BLaER1 treated with 17β-estradiol and CSF1 and Interleukin-3, amounts not matched to agents 10 nM and 100 nM (cell line): ENCODE measurements at regions not wholly inside any gene's neighbourhood (a gene's known extent, or its start where the extent isn't known, plus 50 kb on each side); places are given as distances from the start of the nearest gene placed in this dataset.
A peak's percentile ranks its signal among the peaks of the same experiment; 100 is the strongest.
"Not testable (repeated sequence)": the region's sequence is repeated elsewhere in the genome, so short reads cannot be mapped to it uniquely, and the experiment has no call there.

Experiments
- H3K27ac ChIP-seq, 11 experiments: shearing (Covaris generic); formaldehyde crosslinking; 2 replicates each; pipeline ENCODE4 v1.8.1; 2022
- H3K27me3 ChIP-seq, 11 experiments: shearing (Covaris generic); formaldehyde crosslinking; 2 replicates each; pipeline ENCODE4 v1.8.1; 2022
- H3K36me3 ChIP-seq, 11 experiments: shearing (Covaris generic); formaldehyde crosslinking; 2 replicates each; pipeline ENCODE4 v1.8.1; 2022
- H3K4me1 ChIP-seq, 10 experiments: shearing (Covaris generic); formaldehyde crosslinking; 2 replicates each; pipeline ENCODE4 v1.8.1; 2022
- H3K4me2 ChIP-seq, 11 experiments: shearing (Covaris generic); formaldehyde crosslinking; 2 replicates each; pipeline ENCODE4 v1.8.1; 2022
- H3K4me3 ChIP-seq, 10 experiments: shearing (Covaris generic); formaldehyde crosslinking; 2 replicates each; pipeline ENCODE4 v1.8.1; 2022
- H3K9ac ChIP-seq, 11 experiments: shearing (Covaris generic); formaldehyde crosslinking; 2 replicates each; pipeline ENCODE4 v1.8.1; 2022
- H3K9me3 ChIP-seq, 11 experiments: shearing (Covaris generic); formaldehyde crosslinking; replicated peaks in 1 of 11; 2 replicates each; pipeline ENCODE4 v1.8.1; 2022
- H4K20me1 ChIP-seq, 11 experiments: shearing (Covaris generic); formaldehyde crosslinking; 2 replicates each; pipeline ENCODE4 v1.8.1; 2022
- Cebpa-rat ChIP-seq, 11 experiments: shearing (Covaris generic); IDR thresholded peaks; 2 replicates each; pipeline ENCODE4 v1.8.1; 2022

GRCh38 chr16:88270171-88270790 lies 112.5 kb upstream of the ZNF469 start:
- H3K4me3 ChIP-seq, H3K27ac ChIP-seq, H3K36me3 ChIP-seq, H3K9ac ChIP-seq, H3K9me3 ChIP-seq, H4K20me1 ChIP-seq, H3K27me3 ChIP-seq: not testable (repeated sequence)
- H3K4me1 ChIP-seq: peaks cover 13 to 37% (median 27%) of the 10 kb centered on the region in 10 experiments
- peak overlapping the region in 9 of 11 experiments; percentile 31 to 69 (median 62); a peak in 18 of 22 replicates for H3K4me2 ChIP-seq

GRCh38 chr16:88271296-88271695 lies 111.5 kb upstream of the ZNF469 start:
- H3K4me3 ChIP-seq, H3K9me3 ChIP-seq, H3K27ac ChIP-seq, H3K9ac ChIP-seq, H4K20me1 ChIP-seq, H3K27me3 ChIP-seq, H3K4me2 ChIP-seq, H3K36me3 ChIP-seq: not testable (repeated sequence)
- H3K4me1 ChIP-seq: peaks cover 10 to 42% (median 36%) of the 10 kb centered on the region in 10 experiments; a peak in 18 of 20 replicates

- H3K4me1 ChIP-seq: peaks cover 10 to 44% (median 36%) of the 10 kb centered on the region in 10 experiments; a peak in 18 of 20 replicates
- not testable (repeated sequence) for H3K9ac ChIP-seq, H4K20me1 ChIP-seq, H3K4me2 ChIP-seq, H3K27me3 ChIP-seq, H3K9me3 ChIP-seq, H3K36me3 ChIP-seq, H3K4me3 ChIP-seq, H3K27ac ChIP-seq
Observed at GRCh38 chr16:88271776-88272175, 111.0 kb upstream of the ZNF469 start.

- H3K4me1 ChIP-seq: peaks cover 10 to 44% (median 36%) of the 10 kb centered on the region in 10 experiments; a peak in 18 of 20 replicates
- H4K20me1 ChIP-seq, H3K4me3 ChIP-seq: not testable (repeated sequence)
Observed at GRCh38 chr16:88272437-88272836, 110.3 kb upstream of the ZNF469 start.

GRCh38 chr16:88274126-88274750 lies 108.5 kb upstream of the ZNF469 start:
- Histone ChIP-seq H3K9me3 (peaks cover 8 to 19% (median 17%) of the 10 kb centered on the region in 11 experiments), H3K4me1 (peaks cover 10 to 37% (median 30%) of the 10 kb centered on the region in 10 experiments; a peak in 18 of 20 replicates), H3K4me2 (peak overlapping the region in 8 of 11 experiments; percentile 33 to 55 (median 44); a peak in 13 of 22 replicates)
- not testable (repeated sequence) for H3K27me3 ChIP-seq, H3K36me3 ChIP-seq, H3K27ac ChIP-seq, H3K9ac ChIP-seq, H3K4me3 ChIP-seq, H4K20me1 ChIP-seq

More at GRCh38 chr16:88272437-88272836, 110.3 kb upstream of the ZNF469 start:
- not testable (repeated sequence) for H3K27me3 ChIP-seq, H3K4me2 ChIP-seq, H3K36me3 ChIP-seq, H3K27ac ChIP-seq, H3K9ac ChIP-seq, H3K9me3 ChIP-seq

GRCh38 chr16:88274847-88275246 lies 107.9 kb upstream of the ZNF469 start:
- no peak overlapping the region for H3K4me3 ChIP-seq
- no peak for TF ChIP-seq Cebpa-rat (IDR thresholded peaks at IDR 0.05)
- H4K20me1 ChIP-seq: no peaks in the 10 kb centered on the region
- no peak overlapping the region for H3K9ac ChIP-seq
- H3K27ac ChIP-seq: no peak overlapping the region; a peak in 1 of 22 replicates
- H3K4me1 ChIP-seq: peaks cover 10 to 37% (median 30%) of the 10 kb centered on the region in 10 experiments; a peak in 18 of 20 replicates
- H3K27me3 ChIP-seq: no peaks in the 10 kb centered on the region
- peaks cover 14 to 25% (median 23%) of the 10 kb centered on the region in 11 experiments for H3K9me3 ChIP-seq
- H3K4me2 ChIP-seq: peak overlapping the region in 10 of 11 experiments; percentile 21 to 55 (median 42); a peak in 16 of 22 replicates
- no peaks in the 10 kb centered on the region for H3K36me3 ChIP-seq

- peaks cover 10 to 30% (median 24%) of the 10 kb centered on the region in 10 experiments; a peak in 18 of 20 replicates for H3K4me1 ChIP-seq
- H4K20me1 ChIP-seq, H3K9ac ChIP-seq, H3K27me3 ChIP-seq, H3K4me3 ChIP-seq, H3K27ac ChIP-seq, H3K36me3 ChIP-seq: not testable (repeated sequence)
- H3K9me3 ChIP-seq: peaks cover 21 to 32% (median 30%) of the 10 kb centered on the region in 11 experiments
- peak overlapping the region in 10 of 11 experiments; percentile 21 to 55 (median 42); a peak in 15 of 22 replicates for H3K4me2 ChIP-seq
Observed at GRCh38 chr16:88275336-88276122, 107.2 kb upstream of the ZNF469 start.

GRCh38 chr16:88276123-88276588 lies 106.6 kb upstream of the ZNF469 start:
- H3K4me1 ChIP-seq: peaks cover 10 to 27% (median 20%) of the 10 kb centered on the region in 10 experiments; a peak in 17 of 20 replicates
- H3K9me3 ChIP-seq: peaks cover 28 to 38% (median 36%) of the 10 kb centered on the region in 11 experiments
- not testable (repeated sequence) for H4K20me1 ChIP-seq, H3K27me3 ChIP-seq, H3K27ac ChIP-seq, H3K9ac ChIP-seq, H3K4me3 ChIP-seq, H3K36me3 ChIP-seq
- H3K4me2 ChIP-seq: peak overlapping the region in 8 of 11 experiments; percentile 21 to 55 (median 44); a peak in 10 of 22 replicates

- Histone ChIP-seq H3K36me3 (no peaks in the 10 kb centered on the region), H3K27ac (no peak overlapping the region), H3K9ac (no peak overlapping the region), H4K20me1 (no peaks in the 10 kb centered on the region), H3K4me3 (no peak overlapping the region), H3K9me3 (peaks cover 32 to 43% (median 41%) of the 10 kb centered on the region in 11 experiments), H3K4me1 (peaks cover 10 to 27% (median 20%) of the 10 kb centered on the region in 10 experiments; a peak in 17 of 20 replicates), H3K27me3 (no peaks in the 10 kb centered on the region), H3K4me2 (no peak overlapping the region)
- no peak for TF ChIP-seq Cebpa-rat (IDR thresholded peaks at IDR 0.05)
Observed at GRCh38 chr16:88276591-88276990, 106.2 kb upstream of the ZNF469 start.
